Renal cortex interstitium (tissue), 11 donors: ENCODE measurements at regions not wholly inside any gene's neighbourhood (a gene's known extent, or its start where the extent isn't known, plus 50 kb on each side); places are given as distances from the start of the nearest gene placed in this dataset.
A peak's percentile ranks its signal among the peaks of the same experiment; 100 is the strongest.

Experiments
- DNase-seq, 11 donors: peaks; one replicate each; pipeline ENCODE4 v3.0.0-alpha.2; 2013; ENCODE audit warnings: low read depth in 9 of 11, low spot score in 4 of 11; ENCODE audit errors: extremely low read depth in 1 of 11

- DNase-seq = no peak
Observed at GRCh38 chr4:10971800-10972401, 287.3 kb upstream of the CLNK start.

GRCh38 chr4:10965196-10965595 is 280.6 kb upstream of the CLNK start:
- no peak for DNase-seq

- DNase-seq = no peak
Observed at GRCh38 chr4:10963958-10964703, 279.6 kb upstream of the CLNK start.

GRCh38 chr4:10963241-10963640 is 278.7 kb upstream of the CLNK start:
- DNase-seq = no peak

- DNase-seq = no peak
Observed at GRCh38 chr4:10962246-10962645, 277.7 kb upstream of the CLNK start.

GRCh38 chr4:10960389-10960788 is 275.8 kb upstream of the CLNK start:
- no peak for DNase-seq

- no peak for DNase-seq
Observed at GRCh38 chr4:10959586-10959985, 275.0 kb upstream of the CLNK start.

- no peak for DNase-seq
Observed at GRCh38 chr4:10958226-10958856, 273.8 kb upstream of the CLNK start.

- DNase-seq = no peak
Observed at GRCh38 chr4:10951306-10951705, 266.7 kb upstream of the CLNK start.

- no peak for DNase-seq
Observed at GRCh38 chr4:10949039-10949733, 264.6 kb upstream of the CLNK start.

- no peak for DNase-seq
Observed at GRCh38 chr4:10947898-10948297, 263.3 kb upstream of the CLNK start.

GRCh38 chr4:10944321-10944720 is 259.8 kb upstream of the CLNK start:
- no peak for DNase-seq

GRCh38 chr4:10942156-10942555 is 257.6 kb upstream of the CLNK start:
- no peak for DNase-seq

- no peak for DNase-seq
Observed at GRCh38 chr4:10929818-10930217, 245.2 kb upstream of the CLNK start.

GRCh38 chr4:10925996-10926395 is 241.4 kb upstream of the CLNK start:
- DNase-seq = no peak

- DNase-seq = no peak
Observed at GRCh38 chr4:10924274-10924673, 239.7 kb upstream of the CLNK start.

- peak in 10 of 11 donors; percentile 4 to 58 (median 20) for DNase-seq
Observed at GRCh38 chr4:10917566-10917965, 233.0 kb upstream of the CLNK start.

GRCh38 chr4:10898072-10898471 is 213.5 kb upstream of the CLNK start:
- no peak for DNase-seq

- no peak for DNase-seq
Observed at GRCh38 chr4:10897076-10897475, 212.5 kb upstream of the CLNK start.

- no peak for DNase-seq
Observed at GRCh38 chr4:10893395-10893794, 208.8 kb upstream of the CLNK start.
